ENCODE measurements at regions not wholly inside any gene's neighbourhood (a gene's known extent, or its start where the extent isn't known, plus 50 kb on each side); places are given as distances from the start of the nearest gene placed in this dataset.

GRCh38 chr18:51527826-51528225 lies 330.3 kb upstream of the MEX3C start:
- no peak for DNase-seq
- Histone ChIP-seq H2AFZ (ENCODE audit: insufficient read depth, low read depth, low read length, poor library complexity, severe bottlenecking) (no peak overlapping the region), H3K4me1 (ENCODE audit: control insufficient read depth in 1 of 2, insufficient read depth in 2 of 2, low read length in 2 of 2) (no peaks in the 10 kb centered on the region), H3K27me3 (ENCODE audit: control insufficient read depth in 2 of 2, insufficient read depth in 2 of 2, low read length in 2 of 2) (no peaks in the 10 kb centered on the region), H3K27ac (ENCODE audit: low read depth in 1 of 2, low read length in 2 of 2) (no peak overlapping the region), H3K4me3 (replicated peaks in 1 of 3; ENCODE audit: low read depth in 2 of 3, low read length in 3 of 3) (no peak overlapping the region), H3K36me3 (replicated peaks in 1 of 2; ENCODE audit: control insufficient read depth in 1 of 2, insufficient read depth in 2 of 2, low read length in 2 of 2) (no peaks in the 10 kb centered on the region), H4K20me1 (ENCODE audit: insufficient read depth, low read length) (no peaks in the 10 kb centered on the region), H3K9me3 (replicated peaks in 1 of 2; ENCODE audit: control insufficient read depth in 1 of 2, insufficient read depth in 1 of 2, low read length in 2 of 2) (peaks cover 0 to 7% of the 10 kb centered on the region in 2 donors), H3K4me2 (replicated peaks; ENCODE audit: extremely low read depth, low read length, poor library complexity, severe bottlenecking) (no peak overlapping the region), H3K79me2 (ENCODE audit: insufficient read depth, low read length) (no peaks in the 10 kb centered on the region), H3K9ac (ENCODE audit: insufficient read depth, low read length, poor library complexity, severe bottlenecking) (no peak overlapping the region)
- Mint-ChIP-seq H3K4me3 (no peak overlapping the region), H3K9me3 (peaks cover 0 to 9% (median 4%) of the 10 kb centered on the region in 7 donors), H3K36me3 (no peaks in the 10 kb centered on the region), H3K4me1 (no peaks in the 10 kb centered on the region), H3K27me3 (ENCODE audit: low read depth in 3 of 3) (no peaks in the 10 kb centered on the region), H3K27ac (no peak overlapping the region)
- intact Hi-C loops (cut with micrococcal nuclease), result no loop called here
- no peak for TF ChIP-seq CTCF (IDR thresholded peaks at IDR 0.05)
- no CpG with 5 or more reads among the region's 1 CpG for WGBS (ENCODE audit: insufficient coverage)

- no peak overlapping the region for H3K9ac ChIP-seq (ENCODE audit: insufficient read depth, low read length, poor library complexity, severe bottlenecking)
- no peak for DNase-seq
- TF ChIP-seq CTCF (IDR thresholded peaks at IDR 0.05), result no peak
- H3K4me3 ChIP-seq (replicated peaks in 1 of 3; ENCODE audit: low read depth in 2 of 3, low read length in 3 of 3), result no peak overlapping the region
- no peak overlapping the region for H3K27ac ChIP-seq (ENCODE audit: low read depth in 1 of 2, low read length in 2 of 2)
- no peaks in the 10 kb centered on the region for H4K20me1 ChIP-seq (ENCODE audit: insufficient read depth, low read length)
- H3K4me1 Mint-ChIP-seq, result no peaks in the 10 kb centered on the region
- no peak overlapping the region for H2AFZ ChIP-seq (ENCODE audit: insufficient read depth, low read depth, low read length, poor library complexity, severe bottlenecking)
- H3K4me1 ChIP-seq (ENCODE audit: control insufficient read depth in 1 of 2, insufficient read depth in 2 of 2, low read length in 2 of 2), result no peaks in the 10 kb centered on the region
- H3K79me2 ChIP-seq (ENCODE audit: insufficient read depth, low read length), result no peaks in the 10 kb centered on the region
- WGBS (ENCODE audit: insufficient coverage), result 100% methylated on average over 2 of the region's 5 CpGs
- H3K36me3 Mint-ChIP-seq, result no peaks in the 10 kb centered on the region
- intact Hi-C loops (cut with micrococcal nuclease), result no loop called here
- peaks cover 0 to 7% of the 10 kb centered on the region in 2 donors for H3K9me3 ChIP-seq (replicated peaks in 1 of 2; ENCODE audit: control insufficient read depth in 1 of 2, insufficient read depth in 1 of 2, low read length in 2 of 2)
- H3K9me3 Mint-ChIP-seq, result peaks cover 0 to 14% (median 8%) of the 10 kb centered on the region in 7 donors
- H3K27ac Mint-ChIP-seq, result no peak overlapping the region
- H3K4me2 ChIP-seq (replicated peaks; ENCODE audit: extremely low read depth, low read length, poor library complexity, severe bottlenecking), result no peak overlapping the region
- no peaks in the 10 kb centered on the region for H3K36me3 ChIP-seq (replicated peaks in 1 of 2; ENCODE audit: control insufficient read depth in 1 of 2, insufficient read depth in 2 of 2, low read length in 2 of 2)
- no peak overlapping the region for H3K4me3 Mint-ChIP-seq
- H3K27me3 Mint-ChIP-seq (ENCODE audit: low read depth in 3 of 3), result no peaks in the 10 kb centered on the region
- H3K27me3 ChIP-seq (ENCODE audit: control insufficient read depth in 2 of 2, insufficient read depth in 2 of 2, low read length in 2 of 2), result no peaks in the 10 kb centered on the region
Observed at GRCh38 chr18:51531501-51531900, 334.0 kb upstream of the MEX3C start.

All from CD14-positive monocyte (primary cell).